Esophagus (tissue), 2 donors: ENCODE measurements at regions not wholly inside any gene's neighbourhood (a gene's known extent, or its start where the extent isn't known, plus 50 kb on each side); places are given as distances from the start of the nearest gene placed in this dataset.
"Not testable (repeated sequence)": the region's sequence is repeated elsewhere in the genome, so short reads cannot be mapped to it uniquely, and the experiment has no call there.

Experiments
- H3K27ac ChIP-seq, 2 donors: one replicate each; pipeline ENCODE4 v1.5.1; 2013; ENCODE audit warnings: low read depth in 2 of 2, mild to moderate bottlenecking in 2 of 2, inconsistent platforms in 1 of 2, low read length in 1 of 2, moderate library complexity in 1 of 2
- H3K27me3 ChIP-seq, 2 donors: one replicate each; pipeline ENCODE4 v1.6.1; 2013; ENCODE audit warnings: low read length in 2 of 2, control low read depth in 1 of 2, mild to moderate bottlenecking in 1 of 2; ENCODE audit not compliant: insufficient read depth in 2 of 2, control insufficient read depth in 1 of 2
- H3K36me3 ChIP-seq, 2 donors: one replicate each; pipeline ENCODE4 v1.6.1; 2013; ENCODE audit warnings: low read length in 1 of 2; ENCODE audit not compliant: control insufficient read depth in 2 of 2, insufficient read depth in 2 of 2
- H3K4me1 ChIP-seq, 2 donors: one replicate each; pipeline ENCODE4 v1.6.1; 2013; ENCODE audit warnings: low read length in 1 of 2; ENCODE audit not compliant: control insufficient read depth in 2 of 2, insufficient read depth in 2 of 2
- H3K4me3 ChIP-seq, 2 donors: one replicate each; pipeline ENCODE4 v1.5.1; 2013; ENCODE audit warnings: low read length in 2 of 2, mild to moderate bottlenecking in 2 of 2, low read depth in 1 of 2, moderate library complexity in 1 of 2
- H3K9me3 ChIP-seq, 2 donors: one replicate each; pipeline ENCODE4 v1.6.1; 2013; ENCODE audit warnings: mild to moderate bottlenecking in 2 of 2, low read depth in 1 of 2, low read length in 1 of 2, moderate library complexity in 1 of 2; ENCODE audit not compliant: control insufficient read depth in 2 of 2, insufficient read depth in 1 of 2
- WGBS, 2 donors: extraction: QIAGEN DNeasy Blood & Tissue Kit; methylation state at CpG; one replicate each; pipeline ENCODE4 v1.1.7; 2013; 5-methylcytosine and 5-hydroxymethylcytosine counted together
- donor health status: healthy with polysubstance abuse.
- donor health status: Bipolar disorder and iron deficiency.

DNA sequence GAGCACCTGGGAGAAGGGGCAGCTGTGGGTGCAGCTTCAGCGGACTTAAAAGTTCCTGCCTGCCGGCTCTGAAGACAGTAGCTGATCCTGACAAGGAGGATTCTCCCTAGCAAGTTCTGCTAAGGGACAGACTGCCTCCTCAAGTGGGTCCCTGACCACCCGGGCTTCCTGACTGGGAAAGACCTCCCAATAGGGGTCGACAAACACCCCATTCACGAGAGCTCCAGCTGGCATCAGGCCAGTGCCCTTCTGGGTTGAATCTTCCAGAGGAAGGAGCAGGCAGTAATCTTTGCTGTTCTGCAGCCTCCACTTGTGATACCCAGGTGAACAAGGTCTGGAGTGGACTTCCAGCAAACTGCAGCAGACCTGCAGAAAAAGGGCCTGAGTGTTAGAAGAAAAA, 632.9 kb downstream of the CCDC85A start:
- Histone ChIP-seq H3K9me3 (peaks cover 5 to 6% of the 10 kb centered on the region in 2 donors), H3K27ac (no peak overlapping the region), H3K27me3 (no peaks in the 10 kb centered on the region), H3K4me3 (no peak overlapping the region), H3K36me3 (no peaks in the 10 kb centered on the region), H3K4me1 (no peaks in the 10 kb centered on the region)
- 67 to 76% methylated on average over 5 of the region's 5 CpGs for WGBS, 2 donors

DNA sequence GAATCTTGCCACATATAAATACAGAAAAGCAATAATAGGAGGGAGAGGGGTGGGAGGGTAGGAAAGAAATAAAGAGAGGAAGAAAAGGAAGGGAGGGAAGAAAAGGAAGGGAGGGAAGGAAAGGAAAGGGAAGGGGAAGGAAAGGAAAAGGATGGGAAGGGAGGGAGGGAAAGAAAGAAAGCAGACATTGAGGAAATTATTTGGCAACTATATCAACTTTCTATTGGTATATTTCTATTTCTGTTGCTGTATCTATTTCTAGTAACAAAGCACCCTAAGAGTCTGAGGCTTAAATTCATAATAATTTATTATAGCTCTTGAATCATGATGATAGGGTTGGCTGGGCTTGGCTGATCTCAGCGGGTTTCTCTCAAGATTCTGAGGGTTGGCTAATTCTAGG, 648.0 kb downstream of the CCDC85A start:
- Histone ChIP-seq H3K4me3 (no peak overlapping the region), H3K27me3 (no peaks in the 10 kb centered on the region), H3K27ac (no peak overlapping the region), H3K9me3 (no peaks in the 10 kb centered on the region), H3K4me1 (no peaks in the 10 kb centered on the region), H3K36me3 (no peaks in the 10 kb centered on the region)
- WGBS, 2 donors: 61 to 78% methylated on average over 1 of the region's 1 CpG

DNA sequence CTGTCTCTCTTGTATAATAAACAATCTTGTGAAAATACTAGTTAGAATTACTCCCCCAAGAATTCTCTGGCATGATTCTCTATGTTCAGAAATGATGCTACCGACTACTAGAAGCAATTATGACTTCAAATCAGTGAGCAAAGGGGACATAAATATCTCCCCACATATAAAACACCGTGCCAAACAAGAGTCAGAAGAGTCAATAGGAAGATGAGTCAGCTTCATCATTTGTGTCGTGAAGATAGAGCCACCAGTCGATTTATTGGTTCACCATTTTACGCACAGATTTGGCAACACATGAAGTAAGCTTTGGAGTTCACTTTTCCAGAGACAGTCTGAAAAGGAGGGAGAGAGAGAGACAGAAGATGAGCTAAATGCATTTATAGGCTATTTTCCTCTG, 650.9 kb downstream of the CCDC85A start:
- H3K9me3 ChIP-seq: no peaks in the 10 kb centered on the region
- 75 to 76% methylated on average over 5 of the region's 5 CpGs for WGBS, 2 donors
- H3K27ac ChIP-seq: no peak overlapping the region
- H3K27me3 ChIP-seq: no peaks in the 10 kb centered on the region
- H3K4me3 ChIP-seq: no peak overlapping the region
- H3K36me3 ChIP-seq: no peaks in the 10 kb centered on the region
- no peaks in the 10 kb centered on the region for H3K4me1 ChIP-seq

DNA sequence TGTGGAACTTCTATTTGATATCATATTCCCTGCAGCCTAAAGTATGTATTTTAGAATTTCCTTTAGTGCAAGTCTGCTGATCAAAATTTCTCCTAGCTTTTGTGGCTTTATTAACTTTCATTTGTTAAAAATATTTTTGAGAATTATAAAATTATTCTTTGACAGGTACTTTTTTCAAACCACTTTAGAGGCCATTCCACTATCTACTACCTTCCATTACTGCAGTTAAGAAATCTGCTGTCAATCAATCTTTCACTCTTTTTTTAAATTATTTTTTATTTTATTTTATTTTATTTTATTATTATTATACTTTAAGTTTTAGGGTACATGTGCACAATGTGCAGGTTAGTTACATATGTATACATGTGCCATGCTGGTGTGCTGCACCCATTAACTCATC, 656.2 kb downstream of the CCDC85A start:
- not testable (repeated sequence) for H3K4me3 ChIP-seq, H3K27ac ChIP-seq

DNA sequence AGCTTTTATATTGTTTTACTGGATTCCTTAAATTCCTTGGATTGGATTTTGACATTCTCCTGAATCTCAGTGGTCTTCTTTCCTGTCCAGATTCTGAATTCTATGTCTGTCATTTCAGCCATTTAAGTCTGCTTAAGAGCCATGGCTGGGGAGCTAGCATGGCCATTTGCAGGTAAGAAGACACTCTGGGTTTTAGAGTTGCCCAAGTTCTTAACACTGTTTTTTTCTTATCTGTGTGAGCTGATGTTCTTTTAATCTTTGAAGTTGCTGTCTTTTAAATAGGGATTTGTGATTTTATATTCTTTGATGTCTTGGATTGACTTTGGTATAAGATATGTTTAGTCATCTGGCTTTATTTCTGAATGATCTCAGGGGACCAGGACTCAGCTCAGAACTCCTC, 677.2 kb downstream of the CCDC85A start:
- H3K36me3 ChIP-seq: no peaks in the 10 kb centered on the region
- H3K4me3 ChIP-seq: no peak overlapping the region
- H3K9me3 ChIP-seq: peaks cover 0 to 3% of the 10 kb centered on the region in 2 donors
- H3K4me1 ChIP-seq: no peaks in the 10 kb centered on the region
- no peaks in the 10 kb centered on the region for H3K27me3 ChIP-seq
- no peak overlapping the region for H3K27ac ChIP-seq

More for the DNA sequence above, 656.2 kb downstream of the CCDC85A start:
- not testable (repeated sequence) for H3K4me1 ChIP-seq, H3K9me3 ChIP-seq, H3K36me3 ChIP-seq, H3K27me3 ChIP-seq

DNA sequence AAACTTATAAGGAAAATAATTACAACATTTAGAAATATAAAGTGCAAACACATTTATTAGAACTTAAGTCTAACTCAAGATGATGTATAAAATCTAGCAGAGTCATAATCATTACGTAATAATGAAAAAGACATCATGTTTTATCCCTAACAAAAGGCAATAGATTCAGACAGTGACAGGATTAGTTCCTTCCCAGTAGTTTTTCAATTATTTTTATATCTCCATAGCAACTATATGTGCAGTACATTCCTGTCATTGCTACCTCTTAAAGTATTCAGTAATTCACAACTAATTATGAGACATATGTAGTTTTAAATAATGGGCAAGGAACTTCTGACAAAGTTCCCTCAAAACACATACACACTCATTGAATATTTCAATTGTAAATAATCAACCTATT, 687.9 kb downstream of the CCDC85A start:
- no peaks in the 10 kb centered on the region for H3K36me3 ChIP-seq
- WGBS, 2 donors: 67 to 68% methylated on average over 1 of the region's 1 CpG

DNA sequence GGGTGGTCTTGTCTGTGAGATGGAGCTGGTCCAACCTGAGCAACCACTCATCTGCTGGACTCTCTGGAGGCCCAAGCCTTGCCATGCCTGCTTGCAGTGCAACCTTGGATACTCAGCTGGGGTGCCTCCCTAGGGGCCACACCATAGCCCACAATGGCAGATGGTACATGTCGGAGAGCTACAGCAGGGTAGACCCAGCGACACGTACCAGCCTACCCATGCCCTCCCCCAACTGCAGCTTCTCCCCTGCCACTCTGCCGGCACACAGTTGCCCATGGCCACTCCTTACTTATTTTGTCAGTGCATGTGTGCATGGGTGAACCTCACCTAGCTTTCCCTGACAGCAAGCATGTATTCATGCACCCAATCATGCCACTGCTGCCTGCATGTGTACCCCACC, 690.9 kb downstream of the CCDC85A start:
- H3K9me3 ChIP-seq: peaks cover 0 to 11% of the 10 kb centered on the region in 2 donors
- no peak overlapping the region for H3K4me3 ChIP-seq
- no peaks in the 10 kb centered on the region for H3K27me3 ChIP-seq
- no peak overlapping the region for H3K27ac ChIP-seq
- WGBS, 2 donors: 87 to 88% methylated on average over 4 of the region's 4 CpGs
- no peaks in the 10 kb centered on the region for H3K4me1 ChIP-seq
- no peaks in the 10 kb centered on the region for H3K36me3 ChIP-seq

More for the DNA sequence above, 687.9 kb downstream of the CCDC85A start:
- H3K27ac ChIP-seq: no peak overlapping the region
- no peaks in the 10 kb centered on the region for H3K27me3 ChIP-seq
- H3K9me3 ChIP-seq: peaks cover 0 to 11% of the 10 kb centered on the region in 2 donors
- no peak overlapping the region for H3K4me3 ChIP-seq
- no peaks in the 10 kb centered on the region for H3K4me1 ChIP-seq

DNA sequence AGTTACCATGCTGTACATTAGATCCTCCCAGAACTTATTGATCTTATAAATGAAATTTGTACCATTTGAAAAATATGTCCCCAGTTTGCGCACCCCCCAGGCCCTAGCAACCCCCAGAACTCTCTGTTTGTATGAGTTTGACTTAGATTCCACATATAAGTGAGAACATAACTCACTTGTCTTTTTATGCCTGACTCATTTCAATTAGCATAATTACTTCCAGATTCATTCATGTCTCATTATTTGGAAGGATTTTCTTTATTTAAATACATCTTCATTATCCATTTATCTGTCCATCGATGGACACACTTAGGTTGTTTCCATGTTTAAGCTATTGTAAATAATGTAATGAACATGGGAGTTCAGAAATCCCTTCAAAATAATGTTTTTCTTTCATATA, 705.9 kb downstream of the CCDC85A start:
- H3K36me3 ChIP-seq: no peaks in the 10 kb centered on the region
- H3K4me1 ChIP-seq: no peaks in the 10 kb centered on the region
- H3K27me3 ChIP-seq: no peaks in the 10 kb centered on the region
- H3K4me3 ChIP-seq: no peak overlapping the region
- 85 to 90% methylated on average over 2 of the region's 2 CpGs for WGBS, 2 donors
- H3K9me3 ChIP-seq: peaks cover 0 to 3% of the 10 kb centered on the region in 2 donors
- no peak overlapping the region for H3K27ac ChIP-seq

DNA sequence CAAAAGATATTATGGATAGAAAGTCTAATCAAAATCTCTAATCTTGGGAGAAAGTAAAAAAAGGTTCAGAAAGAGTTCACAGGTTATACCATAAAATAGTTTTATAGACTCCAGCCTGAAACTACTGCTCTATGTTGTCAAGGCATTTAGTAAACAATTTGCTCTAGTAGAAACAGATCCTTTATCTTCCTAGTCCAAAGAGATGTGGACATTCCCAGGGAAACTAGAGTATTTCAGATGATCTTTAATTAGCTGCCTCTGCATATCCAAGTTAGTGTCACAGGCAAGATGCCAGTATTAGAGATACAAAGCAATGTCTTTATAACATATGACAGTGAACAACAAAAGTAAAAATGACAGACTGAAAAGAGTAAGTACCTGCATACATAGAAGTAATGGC, 708.6 kb downstream of the CCDC85A start:
- Histone ChIP-seq H3K27me3 (no peaks in the 10 kb centered on the region), H3K27ac (no peak overlapping the region), H3K4me1 (no peaks in the 10 kb centered on the region), H3K4me3 (no peak overlapping the region), H3K9me3 (no peaks in the 10 kb centered on the region), H3K36me3 (no peaks in the 10 kb centered on the region)

DNA sequence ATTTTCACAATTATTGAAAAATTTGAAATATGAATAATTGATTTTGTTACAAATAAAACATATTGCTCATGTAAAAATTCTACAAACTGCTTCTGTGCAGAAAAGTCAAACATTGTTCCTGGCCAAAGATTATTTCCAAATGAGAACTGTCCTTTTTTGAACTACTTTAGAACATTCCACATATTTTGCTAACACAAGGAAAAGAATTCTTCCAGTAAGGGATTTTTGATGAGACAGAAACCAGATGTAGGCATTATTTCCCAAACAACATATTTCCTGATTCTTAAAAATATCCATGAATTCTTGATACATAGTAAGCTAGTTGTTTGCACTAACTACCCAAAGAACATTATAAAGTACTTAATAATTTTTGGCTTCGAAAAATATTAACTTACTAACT, 715.2 kb downstream of the CCDC85A start:
- 68 to 72% methylated on average over 1 of the region's 1 CpG for WGBS, 2 donors
- H3K27me3 ChIP-seq: no peaks in the 10 kb centered on the region

More for the DNA sequence above, 715.2 kb downstream of the CCDC85A start:
- no peaks in the 10 kb centered on the region for H3K36me3 ChIP-seq
- H3K27ac ChIP-seq: no peak overlapping the region
- H3K4me3 ChIP-seq: no peak overlapping the region
- no peaks in the 10 kb centered on the region for H3K9me3 ChIP-seq
- H3K4me1 ChIP-seq: no peaks in the 10 kb centered on the region
